Transverse colon (tissue), 4 donors: ENCODE measurements at regions not wholly inside any gene's neighbourhood (a gene's known extent, or its start where the extent isn't known, plus 50 kb on each side); places are given as distances from the start of the nearest gene placed in this dataset.

Experiments used
- DNase-seq: peaks from one replicate; pipeline ENCODE4 v3.0.0-alpha.2; 2019
- H3K27ac ChIP-seq, 4 donors: fragments of 200-600 bp; sonication (generic); 2 replicates each; pipeline ENCODE4 v1.5.1; 2016 to 2018; ENCODE audit warnings: inconsistent platforms in 4 of 4
- H3K27me3 ChIP-seq: fragments of 200-600 bp; sonication (generic); 2 replicates; pipeline ENCODE4 v1.5.1; 2017; ENCODE audit warnings: inconsistent platforms
- H3K36me3 ChIP-seq, 4 donors: fragments of 200-600 bp; sonication (generic); 2 replicates each; pipeline ENCODE4 v1.5.1; 2017 to 2019; ENCODE audit warnings: inconsistent platforms in 4 of 4
- H3K4me1 ChIP-seq, 4 donors: fragments of 200-600 bp; sonication (generic); 2 replicates each; pipeline ENCODE4 v1.5.1; 2017 to 2020; ENCODE audit warnings: inconsistent platforms in 4 of 4
- H3K4me3 ChIP-seq, 4 donors: fragments of 200-600 bp; sonication (generic); 1 replicate in 1 of 4; 2 replicates in 3 of 4; pipeline versions ENCODE4 v1.5.1 to v1.6.1; 2017 to 2019; ENCODE audit warnings: inconsistent platforms in 4 of 4
- H3K9me3 ChIP-seq, 2 donors: fragments of 200-600 bp; sonication (generic); 2 replicates each; pipeline ENCODE4 v1.5.1; 2017 to 2019; ENCODE audit warnings: inconsistent platforms in 2 of 2
- EP300 ChIP-seq: sonication (generic); formaldehyde crosslinking; IDR thresholded peaks from one replicate; pipeline ENCODE4 v1.6.1; 2017; ENCODE audit warnings: antibody characterized with exemption, low read depth
- POLR2A ChIP-seq: fragments of 450-650 bp; IDR thresholded peaks from one replicate; pipeline ENCODE4 v1.6.1; 2016; ENCODE audit warnings: antibody characterized with exemption, mild to moderate bottlenecking, moderate library complexity
- POLR2AphosphoS5 ChIP-seq, 3 donors: sonication (generic); formaldehyde crosslinking; IDR thresholded peaks; one replicate each; pipeline ENCODE4 v1.6.1; 2016; ENCODE audit warnings: antibody characterized with exemption in 3 of 3
- WGBS, 2 donors: methylation state at CpG; one replicate each; pipeline ENCODE4 v1.1.5; 2018; ENCODE audit warnings: low coverage in 1 of 2; 5-methylcytosine and 5-hydroxymethylcytosine counted together
- in situ Hi-C, 4 donors: fragments of 200-750 bp; cut with MboI; loops; one replicate each; pipeline versions ENCODE4 v1.15.0 to v1.15.1; 2017; ENCODE audit warnings: low sequenced_read_pairs in 3 of 4, low pct_ligation_motif_present in 1 of 4, low pct_unique_long_range_greater_than_20kb in 1 of 4
- intact Hi-C: fragments of 100-400 bp; cut with DNase I; formaldehyde crosslinking; loops from one replicate; pipeline ENCODE4 v1.15.1; 2023; ENCODE audit warnings: low total_unique reads
- TF ChIP-seq, protein P1 (sequence below), 5 experiments: fragments of 200-600 bp in 3 of 5; fragments of 450-650 bp in 2 of 5; sonication (generic) in 3 of 5; IDR thresholded peaks; 1 replicate in 2 of 5; 2 replicates in 3 of 5; pipeline ENCODE4 v1.5.1; 2016 to 2017; ENCODE audit warnings: antibody characterized with exemption in 5 of 5, inconsistent platforms in 3 of 5, mild to moderate bottlenecking in 2 of 5, moderate library complexity in 1 of 5

- in situ Hi-C loops (no loop called here), intact Hi-C loops (no loop called here)
- no peaks in the 10 kb centered on the region for H3K36me3 ChIP-seq
- H3K27ac ChIP-seq: no peak overlapping the region
- no peaks in the 10 kb centered on the region for H3K9me3 ChIP-seq
- DNase-seq: no peak
- 82 to 91% methylated on average over 7 of the region's 7 CpGs for WGBS, 2 donors
- no peaks in the 10 kb centered on the region for H3K4me1 ChIP-seq
- H3K27me3 ChIP-seq: no peaks in the 10 kb centered on the region
- H3K4me3 ChIP-seq: no peak overlapping the region
- TF ChIP-seq EP300 (no peak), POLR2AphosphoS5 (IDR thresholded peaks at IDR 0.05) (no peak), POLR2A (no peak)
- TF ChIP-seq, protein P1, sequence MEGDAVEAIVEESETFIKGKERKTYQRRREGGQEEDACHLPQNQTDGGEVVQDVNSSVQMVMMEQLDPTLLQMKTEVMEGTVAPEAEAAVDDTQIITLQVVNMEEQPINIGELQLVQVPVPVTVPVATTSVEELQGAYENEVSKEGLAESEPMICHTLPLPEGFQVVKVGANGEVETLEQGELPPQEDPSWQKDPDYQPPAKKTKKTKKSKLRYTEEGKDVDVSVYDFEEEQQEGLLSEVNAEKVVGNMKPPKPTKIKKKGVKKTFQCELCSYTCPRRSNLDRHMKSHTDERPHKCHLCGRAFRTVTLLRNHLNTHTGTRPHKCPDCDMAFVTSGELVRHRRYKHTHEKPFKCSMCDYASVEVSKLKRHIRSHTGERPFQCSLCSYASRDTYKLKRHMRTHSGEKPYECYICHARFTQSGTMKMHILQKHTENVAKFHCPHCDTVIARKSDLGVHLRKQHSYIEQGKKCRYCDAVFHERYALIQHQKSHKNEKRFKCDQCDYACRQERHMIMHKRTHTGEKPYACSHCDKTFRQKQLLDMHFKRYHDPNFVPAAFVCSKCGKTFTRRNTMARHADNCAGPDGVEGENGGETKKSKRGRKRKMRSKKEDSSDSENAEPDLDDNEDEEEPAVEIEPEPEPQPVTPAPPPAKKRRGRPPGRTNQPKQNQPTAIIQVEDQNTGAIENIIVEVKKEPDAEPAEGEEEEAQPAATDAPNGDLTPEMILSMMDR (IDR thresholded peaks at IDR 0.05): no peak
Observed at GRCh38 chr2:83961512-83961911, 497.6 kb downstream of the SUCLG1 start.

GRCh38 chr2:83960371-83960770, 498.7 kb downstream of the SUCLG1 start:
- 81 to 88% methylated on average over 1 of the region's 1 CpG for WGBS, 2 donors
- Histone ChIP-seq H3K4me3 (no peak overlapping the region), H3K4me1 (no peaks in the 10 kb centered on the region), H3K9me3 (no peaks in the 10 kb centered on the region), H3K27ac (no peak overlapping the region), H3K27me3 (no peaks in the 10 kb centered on the region), H3K36me3 (no peaks in the 10 kb centered on the region)
- no peak for DNase-seq
- intact Hi-C loops (no loop called here), in situ Hi-C loops (no loop called here)
- TF ChIP-seq EP300 (no peak), POLR2AphosphoS5 (IDR thresholded peaks at IDR 0.05) (no peak), POLR2A (no peak)
- TF ChIP-seq, protein P1 (IDR thresholded peaks at IDR 0.05): no peak

GRCh38 chr2:83959266-83959665, 499.8 kb downstream of the SUCLG1 start:
- WGBS, 2 donors: 93% methylated on average over 2 of the region's 2 CpGs
- no peaks in the 10 kb centered on the region for H3K4me1 ChIP-seq

DNA sequence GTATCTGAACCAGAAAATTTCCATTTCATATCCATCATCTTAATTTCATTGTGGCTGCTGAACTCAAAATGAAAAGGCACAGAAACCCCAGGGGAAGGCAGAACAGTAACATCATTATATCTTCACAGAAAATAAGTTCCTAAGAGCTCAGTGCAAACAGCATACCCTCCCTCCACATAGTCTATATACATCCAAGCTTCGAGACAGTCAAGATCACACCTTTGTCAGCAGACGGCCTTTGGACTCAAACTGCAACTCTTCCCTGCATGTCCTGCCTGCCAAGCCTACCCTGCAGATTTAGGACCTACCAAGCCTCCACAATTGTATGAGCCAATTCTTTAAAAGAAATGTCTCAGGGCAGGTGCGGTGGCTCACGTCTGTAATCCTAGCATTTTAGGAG, 502.1 kb downstream of the SUCLG1 start:
- intact Hi-C loops: no loop called here
- Histone ChIP-seq H3K27me3 (no peaks in the 10 kb centered on the region), H3K36me3 (no peaks in the 10 kb centered on the region), H3K27ac (no peak overlapping the region), H3K4me3 (no peak overlapping the region), H3K9me3 (no peaks in the 10 kb centered on the region), H3K4me1 (no peaks in the 10 kb centered on the region)
- WGBS, 2 donors: 59 to 63% methylated on average over 2 to 4 of the region's 4 CpGs
- TF ChIP-seq, protein P1 (IDR thresholded peaks at IDR 0.05): no peak
- no peak for TF ChIP-seq POLR2AphosphoS5 (IDR thresholded peaks at IDR 0.05)
- TF ChIP-seq POLR2A: no peak
- no peak for TF ChIP-seq EP300
- in situ Hi-C loops: no loop called here
- DNase-seq: no peak

More at GRCh38 chr2:83959266-83959665, 499.8 kb downstream of the SUCLG1 start:
- no peaks in the 10 kb centered on the region for H3K27me3 ChIP-seq
- no peak overlapping the region for H3K27ac ChIP-seq
- H3K36me3 ChIP-seq: no peaks in the 10 kb centered on the region
- no peak for DNase-seq
- TF ChIP-seq POLR2A: no peak
- TF ChIP-seq, protein P1 (IDR thresholded peaks at IDR 0.05): no peak
- no peak for TF ChIP-seq EP300
- no peak for TF ChIP-seq POLR2AphosphoS5 (IDR thresholded peaks at IDR 0.05)
- H3K9me3 ChIP-seq: no peaks in the 10 kb centered on the region
- no peak overlapping the region for H3K4me3 ChIP-seq
- in situ Hi-C loops: no loop called here
- intact Hi-C loops: no loop called here
